CD4-positive, alpha-beta T cell treated with Interleukin-6 at 100 ng/mL for 8 hours (primary cell): ENCODE measurements at regions not wholly inside any gene's neighbourhood (a gene's known extent, or its start where the extent isn't known, plus 50 kb on each side); places are given as distances from the start of the nearest gene placed in this dataset.
"Not testable (repeated sequence)": the region's sequence is repeated elsewhere in the genome, so short reads cannot be mapped to it uniquely, and the experiment has no call there.

Experiments used
- DNase-seq: peaks from one replicate; pipeline ENCODE4 v3.0.0-alpha.2; 2020; ENCODE audit warnings: mixed read lengths, low spot score

DNA sequence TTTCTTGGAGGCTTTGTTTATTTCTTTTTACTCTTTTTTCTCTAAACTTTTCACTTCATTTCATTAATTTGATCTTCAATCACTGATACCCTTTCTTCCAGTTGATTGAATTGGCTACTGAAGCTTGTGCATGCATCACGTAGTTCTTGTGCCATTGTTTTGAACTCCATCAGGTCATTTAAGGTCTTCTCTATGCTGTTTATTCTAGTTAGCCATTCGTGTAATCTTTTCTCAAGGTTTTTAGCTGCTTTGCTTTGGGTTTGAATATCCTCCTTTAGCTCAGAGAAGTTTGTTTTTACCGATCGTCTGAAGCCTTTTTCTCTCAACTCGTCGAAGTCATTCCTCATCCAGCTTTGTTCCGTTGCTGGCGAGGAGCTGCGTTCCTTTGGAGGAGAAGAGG lies 189.9 kb downstream of the TTC6 start:
- DNase-seq = not testable (repeated sequence)

DNA sequence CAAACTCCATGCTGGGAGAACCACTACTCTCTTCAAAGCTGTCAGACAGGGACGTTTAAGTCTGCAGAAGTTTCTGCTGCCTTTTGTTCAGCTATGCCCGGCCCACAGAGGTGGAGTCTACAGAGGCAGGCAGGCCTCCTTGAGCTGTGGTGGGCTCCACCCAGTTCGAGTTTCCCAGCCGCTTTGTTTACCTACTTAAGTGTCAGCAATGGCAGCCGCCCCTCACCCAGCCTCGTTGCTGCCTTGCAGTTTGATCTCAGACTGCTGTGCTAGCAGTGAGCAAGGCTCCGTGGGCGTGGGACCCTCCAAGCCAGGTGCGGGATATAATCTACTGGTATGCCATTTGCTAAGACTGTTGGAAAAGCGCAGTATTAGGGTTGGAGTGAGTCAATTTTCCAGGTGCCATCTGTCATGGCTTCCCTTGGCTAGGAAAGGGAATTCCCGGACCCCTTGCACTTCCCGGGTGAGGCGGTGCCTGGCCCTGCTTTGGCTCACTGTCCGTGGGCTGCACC lies 190.7 kb downstream of the TTC6 start:
- DNase-seq = not testable (repeated sequence)

- no peak for DNase-seq
These were observed 192.6 kb downstream of the TTC6 start for GRCh38 chr14:37787879-37788494.

DNA sequence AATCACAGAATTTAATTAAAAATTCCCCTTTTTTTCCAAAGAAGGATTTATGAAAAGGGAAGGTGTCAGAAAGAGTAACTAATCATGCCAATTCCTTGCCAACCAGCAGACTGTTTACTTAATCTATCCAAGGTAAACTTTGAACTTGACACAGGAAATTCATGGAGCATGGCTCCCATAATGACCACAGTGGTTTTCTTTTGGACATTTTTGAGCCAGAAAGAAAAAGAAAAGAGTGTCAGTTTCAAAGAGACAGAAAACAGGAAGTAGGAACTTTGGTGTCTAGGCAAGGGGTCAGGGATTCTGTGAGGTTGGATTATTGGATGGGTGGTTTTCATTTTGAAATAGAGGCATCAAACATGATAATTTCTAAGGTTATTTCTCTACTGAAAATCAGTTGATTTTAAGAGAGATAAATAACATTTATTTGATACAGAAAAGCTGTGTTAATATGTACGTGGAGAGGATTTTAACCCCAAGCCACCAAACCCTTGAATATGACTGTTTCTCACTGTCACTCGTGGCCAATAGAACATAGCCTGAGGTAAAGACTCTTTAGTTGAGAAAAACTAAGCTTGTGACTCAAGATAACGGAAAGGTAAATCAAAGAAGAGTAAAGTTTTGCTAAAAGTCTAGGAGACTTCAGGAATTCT lies 196.1 kb downstream of the TTC6 start:
- DNase-seq = no peak

- DNase-seq = no peak
These were observed 196.7 kb downstream of the TTC6 start for GRCh38 chr14:37792124-37792523.

GRCh38 chr14:37796703-37797416 lies 201.4 kb downstream of the TTC6 start:
- DNase-seq = no peak

- no peak for DNase-seq
These were observed 202.2 kb downstream of the TTC6 start for GRCh38 chr14:37797675-37798074.

DNA sequence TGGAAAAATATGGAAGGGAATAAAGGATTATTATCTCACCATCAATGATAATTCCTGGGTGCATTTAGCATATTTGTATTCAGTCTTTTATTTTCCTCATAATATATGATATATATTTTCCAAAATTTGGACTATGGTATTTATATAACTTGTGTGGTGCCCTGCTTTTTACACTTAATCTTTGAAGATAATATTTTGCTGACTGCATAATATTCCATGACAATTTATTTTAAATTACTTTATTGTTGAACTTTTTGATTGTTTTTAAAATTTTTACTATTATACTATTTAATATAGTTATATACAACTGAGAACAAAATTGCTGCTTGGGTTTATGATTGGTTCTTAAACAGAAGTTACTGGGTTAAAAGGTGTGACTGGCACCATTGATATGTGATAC lies 212.3 kb downstream of the TTC6 start:
- no peak for DNase-seq

- no peak for DNase-seq
These were observed 214.8 kb downstream of the TTC6 start for GRCh38 chr14:37810094-37810801.

DNA sequence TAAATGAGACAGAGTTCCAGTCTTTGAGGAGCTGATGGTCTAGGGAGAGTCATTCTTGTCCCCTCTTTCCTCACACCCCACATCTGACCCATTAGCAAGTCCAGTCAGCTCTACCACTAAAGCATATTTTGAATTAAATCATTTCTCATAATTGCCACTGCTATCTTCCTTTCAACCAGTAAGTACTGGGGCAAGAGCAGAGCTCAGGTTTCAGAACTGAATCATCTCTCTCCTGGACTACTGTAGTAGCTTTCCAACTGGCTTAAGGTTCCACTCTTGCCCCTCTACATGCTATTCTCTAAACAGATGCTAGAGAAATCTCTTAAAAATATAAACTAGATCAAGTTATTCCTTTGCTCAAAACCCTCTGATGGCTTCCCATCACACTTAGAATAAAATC lies 218.3 kb downstream of the TTC6 start:
- no peak for DNase-seq

GRCh38 chr14:37816135-37816534 lies 220.7 kb downstream of the TTC6 start:
- no peak for DNase-seq

DNA sequence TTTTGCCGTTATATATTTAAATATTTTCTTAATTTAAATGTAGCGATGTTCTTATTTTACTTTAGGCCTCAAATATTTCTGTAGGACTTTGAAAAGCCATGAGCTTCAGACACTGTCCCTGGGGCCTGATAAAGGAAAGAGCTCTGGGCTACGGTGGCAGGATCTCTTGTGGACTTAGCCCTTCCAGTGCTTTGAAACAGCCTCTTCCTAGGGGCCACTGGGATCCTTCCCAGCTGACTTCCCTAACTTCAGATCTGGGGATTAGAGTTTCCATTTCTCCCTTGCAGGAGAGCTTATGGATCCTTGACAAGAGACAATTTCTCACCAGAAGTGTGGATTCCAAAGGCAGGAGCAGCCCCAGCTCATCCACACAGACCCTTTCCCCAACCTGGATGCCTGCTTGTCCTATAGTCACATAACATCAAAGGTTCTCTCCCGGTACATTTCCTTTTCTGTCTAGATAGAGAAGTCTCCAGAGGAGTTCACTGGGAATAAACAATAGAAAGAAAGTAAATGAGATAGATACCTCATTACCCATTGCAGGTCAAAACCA lies 221.4 kb downstream of the TTC6 start:
- no peak for DNase-seq

GRCh38 chr14:37819155-37820015 lies 224.0 kb downstream of the TTC6 start:
- no peak for DNase-seq

- DNase-seq = not testable (repeated sequence)
These were observed 225.4 kb downstream of the TTC6 start for GRCh38 chr14:37820810-37821209.

DNA sequence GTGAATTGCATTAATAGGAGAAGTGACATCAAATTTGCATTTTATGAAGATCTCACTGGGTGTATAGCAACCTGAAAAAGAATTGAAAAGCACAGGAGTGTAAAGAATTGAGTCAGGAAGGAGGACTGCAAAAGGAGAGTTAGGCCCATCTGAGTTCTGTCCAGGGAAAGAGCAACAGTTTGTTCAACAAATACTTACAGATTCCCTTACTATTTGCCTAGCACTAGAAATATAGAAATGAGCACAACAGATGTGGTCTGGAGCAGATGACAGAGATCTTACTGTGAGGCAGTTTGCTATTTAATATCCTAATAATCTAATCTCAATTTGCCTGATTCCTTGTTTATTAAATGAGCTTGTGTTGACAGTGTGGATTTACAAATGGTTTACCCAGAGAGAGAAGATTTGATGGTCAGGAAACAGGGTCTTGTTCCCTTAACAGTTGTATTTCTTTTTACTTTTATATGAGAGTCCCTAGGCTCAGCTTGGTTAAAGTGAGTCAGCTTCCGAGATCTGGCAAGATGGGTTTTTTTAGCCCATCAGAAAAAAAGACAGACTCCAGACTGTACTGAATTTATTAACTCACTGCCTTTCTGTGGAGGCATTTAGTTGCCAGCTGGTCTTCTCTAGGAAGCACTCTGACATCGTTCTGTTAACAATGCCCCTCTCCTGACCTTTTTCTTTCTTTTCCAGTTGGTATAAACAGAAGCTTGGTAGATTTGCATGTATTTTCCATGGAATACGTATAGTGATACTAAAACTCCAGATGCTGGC lies 229.7 kb downstream of the TTC6 start:
- no peak for DNase-seq

DNA sequence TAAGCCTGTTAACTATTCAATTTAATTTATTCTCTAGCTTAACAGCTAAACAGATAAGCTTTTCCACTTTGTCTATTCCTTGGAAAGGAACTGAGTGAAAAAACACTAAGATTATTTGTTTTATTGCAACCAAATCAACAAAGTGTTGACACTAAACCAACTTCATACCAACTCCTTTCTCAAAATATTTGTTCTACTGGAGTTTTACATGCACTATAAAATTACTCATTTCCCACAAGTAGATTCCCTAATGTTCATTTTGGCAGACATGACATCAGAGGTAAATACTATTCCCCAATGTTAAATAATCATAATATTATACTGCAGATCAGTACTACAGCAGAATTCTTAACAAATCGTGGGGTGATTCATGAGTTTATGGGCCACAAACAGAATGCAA lies 231.4 kb downstream of the TTC6 start:
- DNase-seq = no peak

- no peak for DNase-seq
These were observed 234.8 kb downstream of the TTC6 start for GRCh38 chr14:37830271-37830670.

DNA sequence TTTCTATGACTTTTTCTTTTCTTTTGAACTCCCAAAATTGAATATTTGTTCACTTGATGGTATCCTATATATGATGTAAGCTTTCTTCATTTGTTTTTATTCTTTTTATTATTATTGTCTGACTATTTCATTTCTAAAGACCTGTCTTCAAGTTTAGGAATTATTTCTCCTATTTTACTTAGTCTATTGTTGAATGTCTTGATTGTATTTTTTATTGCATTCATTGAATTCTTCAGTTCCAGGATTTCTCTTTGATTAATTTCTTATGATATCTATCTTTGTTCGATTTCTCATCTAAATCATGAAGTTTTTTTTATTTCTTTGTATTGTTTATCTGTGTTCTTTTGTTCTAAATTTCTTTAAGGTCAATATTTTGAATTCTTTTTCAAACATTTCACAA lies 238.8 kb downstream of the TTC6 start:
- no peak for DNase-seq

- DNase-seq = not testable (repeated sequence)
These were observed 243.3 kb downstream of the TTC6 start for GRCh38 chr14:37838778-37839177.

- DNase-seq = not testable (repeated sequence)
These were observed 245.6 kb downstream of the TTC6 start for GRCh38 chr14:37841039-37841438.
